ENCODE measurements at regions not wholly inside any gene's neighbourhood (a gene's known extent, or its start where the extent isn't known, plus 50 kb on each side); places are given as distances from the start of the nearest gene placed in this dataset.

GRCh38 chr4:128357286-128357685 lies 69.7 kb upstream of the PGRMC2 start:
- peaks cover 28% of the 10 kb centered on the region for H3K4me1 ChIP-seq
- H3K27me3 ChIP-seq, result no peaks in the 10 kb centered on the region
- H3K27ac ChIP-seq, result no peak overlapping the region
- H3K4me3 ChIP-seq, result no peak overlapping the region
- DNase-seq (ENCODE audit: low spot score in 2 of 2), result no peak
- no peaks in the 10 kb centered on the region for H3K36me3 ChIP-seq
- WGBS, result 39% methylated on average over 2 of the region's 2 CpGs
- TF ChIP-seq, protein P1, sequence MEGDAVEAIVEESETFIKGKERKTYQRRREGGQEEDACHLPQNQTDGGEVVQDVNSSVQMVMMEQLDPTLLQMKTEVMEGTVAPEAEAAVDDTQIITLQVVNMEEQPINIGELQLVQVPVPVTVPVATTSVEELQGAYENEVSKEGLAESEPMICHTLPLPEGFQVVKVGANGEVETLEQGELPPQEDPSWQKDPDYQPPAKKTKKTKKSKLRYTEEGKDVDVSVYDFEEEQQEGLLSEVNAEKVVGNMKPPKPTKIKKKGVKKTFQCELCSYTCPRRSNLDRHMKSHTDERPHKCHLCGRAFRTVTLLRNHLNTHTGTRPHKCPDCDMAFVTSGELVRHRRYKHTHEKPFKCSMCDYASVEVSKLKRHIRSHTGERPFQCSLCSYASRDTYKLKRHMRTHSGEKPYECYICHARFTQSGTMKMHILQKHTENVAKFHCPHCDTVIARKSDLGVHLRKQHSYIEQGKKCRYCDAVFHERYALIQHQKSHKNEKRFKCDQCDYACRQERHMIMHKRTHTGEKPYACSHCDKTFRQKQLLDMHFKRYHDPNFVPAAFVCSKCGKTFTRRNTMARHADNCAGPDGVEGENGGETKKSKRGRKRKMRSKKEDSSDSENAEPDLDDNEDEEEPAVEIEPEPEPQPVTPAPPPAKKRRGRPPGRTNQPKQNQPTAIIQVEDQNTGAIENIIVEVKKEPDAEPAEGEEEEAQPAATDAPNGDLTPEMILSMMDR (IDR thresholded peaks at IDR 0.05), result no peak
- no peak for TF ChIP-seq POLR2AphosphoS5 (IDR thresholded peaks at IDR 0.05)
- TF ChIP-seq EP300 (IDR thresholded peaks at IDR 0.05), result no peak
- no peak for TF ChIP-seq POLR2A (IDR thresholded peaks at IDR 0.05)
- H3K9me3 ChIP-seq, result no peaks in the 10 kb centered on the region

GRCh38 chr4:128355305-128355704 lies 67.7 kb upstream of the PGRMC2 start:
- H3K27ac ChIP-seq, result peak overlapping the region; percentile 35
- no peaks in the 10 kb centered on the region for H3K27me3 ChIP-seq
- WGBS, result 55% methylated on average over 4 of the region's 4 CpGs
- no peaks in the 10 kb centered on the region for H3K9me3 ChIP-seq
- no peak for DNase-seq (ENCODE audit: low spot score in 2 of 2)
- TF ChIP-seq POLR2A (IDR thresholded peaks at IDR 0.05) (no peak), POLR2AphosphoS5 (IDR thresholded peaks at IDR 0.05) (no peak), EP300 (IDR thresholded peaks at IDR 0.05) (no peak)
- TF ChIP-seq, protein P1 (IDR thresholded peaks at IDR 0.05), result no peak
- H3K36me3 ChIP-seq, result no peaks in the 10 kb centered on the region
- no peak overlapping the region for H3K4me3 ChIP-seq
- peaks cover 28% of the 10 kb centered on the region for H3K4me1 ChIP-seq

GRCh38 chr4:128354205-128354821 lies 66.7 kb upstream of the PGRMC2 start:
- Histone ChIP-seq H3K9me3 (no peaks in the 10 kb centered on the region), H3K4me3 (no peak overlapping the region), H3K36me3 (no peaks in the 10 kb centered on the region), H3K4me1 (peaks cover 28% of the 10 kb centered on the region), H3K27ac (no peak overlapping the region), H3K27me3 (no peaks in the 10 kb centered on the region)
- TF ChIP-seq, protein P1 (IDR thresholded peaks at IDR 0.05), result no peak
- 49% methylated on average over 4 of the region's 4 CpGs for WGBS
- DNase-seq (ENCODE audit: low spot score in 2 of 2), result no peak

DNA sequence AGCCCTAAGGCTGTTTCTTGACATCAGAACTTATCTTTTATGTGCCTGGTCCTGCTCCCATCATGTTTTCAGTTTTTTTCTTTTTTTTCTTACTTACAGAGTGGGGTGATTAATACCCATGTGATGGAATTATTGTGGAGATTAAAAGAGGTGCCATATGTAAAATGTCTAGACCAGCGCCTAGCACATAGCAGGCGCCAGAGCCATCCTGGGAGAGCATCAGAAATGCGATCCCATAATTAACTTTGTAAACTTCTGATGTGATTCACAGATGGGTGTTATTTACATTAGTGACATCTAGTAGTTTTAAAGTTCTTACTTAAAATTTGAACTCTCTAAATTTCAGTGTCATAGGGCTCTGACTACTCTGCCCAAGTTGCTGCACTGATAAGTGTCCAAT lies 66.2 kb upstream of the PGRMC2 start:
- no peaks in the 10 kb centered on the region for H3K27me3 ChIP-seq
- DNase-seq (ENCODE audit: low spot score in 2 of 2), result no peak
- no peaks in the 10 kb centered on the region for H3K36me3 ChIP-seq
- WGBS, result 92% methylated on average over 3 of the region's 3 CpGs
- no peaks in the 10 kb centered on the region for H3K9me3 ChIP-seq
- TF ChIP-seq POLR2AphosphoS5 (IDR thresholded peaks at IDR 0.05) (no peak), EP300 (IDR thresholded peaks at IDR 0.05) (no peak), POLR2A (IDR thresholded peaks at IDR 0.05) (no peak)
- TF ChIP-seq, protein P1 (IDR thresholded peaks at IDR 0.05), result no peak
- peaks cover 24% of the 10 kb centered on the region for H3K4me1 ChIP-seq
- no peak overlapping the region for H3K4me3 ChIP-seq
- no peak overlapping the region for H3K27ac ChIP-seq

DNA sequence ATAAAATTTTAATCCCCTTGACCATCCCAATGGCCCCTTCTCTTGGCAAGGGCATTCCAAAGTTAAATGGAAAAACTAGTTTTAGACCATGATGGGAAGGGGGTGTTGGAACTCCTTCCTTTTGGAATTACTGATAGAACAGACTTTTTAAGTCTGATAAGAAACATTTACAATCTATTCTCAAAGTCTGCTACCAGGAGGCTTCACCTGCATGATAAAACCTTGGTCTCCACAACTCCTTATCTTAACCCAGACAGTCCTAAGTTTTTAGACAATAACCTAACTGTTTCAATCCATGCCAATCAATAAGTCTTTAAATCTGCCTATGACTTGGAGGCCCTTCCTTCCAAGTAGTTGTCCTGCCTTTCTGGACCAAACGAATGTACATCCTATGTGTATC lies 63.9 kb upstream of the PGRMC2 start:
- peaks cover 15% of the 10 kb centered on the region for H3K4me1 ChIP-seq
- no peaks in the 10 kb centered on the region for H3K36me3 ChIP-seq
- no peaks in the 10 kb centered on the region for H3K27me3 ChIP-seq
- H3K27ac ChIP-seq, result no peak overlapping the region
- H3K4me3 ChIP-seq, result no peak overlapping the region
- WGBS, result 92% methylated on average over 1 of the region's 1 CpG
- no peak for DNase-seq (ENCODE audit: low spot score in 2 of 2)
- TF ChIP-seq EP300 (IDR thresholded peaks at IDR 0.05) (no peak), POLR2A (IDR thresholded peaks at IDR 0.05) (no peak), POLR2AphosphoS5 (IDR thresholded peaks at IDR 0.05) (no peak)
- TF ChIP-seq, protein P1 (IDR thresholded peaks at IDR 0.05), result no peak
- no peaks in the 10 kb centered on the region for H3K9me3 ChIP-seq

Measured in suprapubic skin (tissue), 4 donors.